Erythroblast (primary cell): ENCODE measurements at regions not wholly inside any gene's neighbourhood (a gene's known extent, or its start where the extent isn't known, plus 50 kb on each side); places are given as distances from the start of the nearest gene placed in this dataset.

Source experiments
- GATA1 ChIP-seq: IDR thresholded peaks from 2 replicates; pipeline ENCODE4 v1.6.1; 2011; ENCODE audit warnings: low read depth, mild to moderate bottlenecking, control low read depth, low read length, moderate library complexity
- POLR2A ChIP-seq: IDR thresholded peaks from 2 replicates; pipeline ENCODE4 v1.6.1; 2011; ENCODE audit warnings: mild to moderate bottlenecking, low read length

DNA sequence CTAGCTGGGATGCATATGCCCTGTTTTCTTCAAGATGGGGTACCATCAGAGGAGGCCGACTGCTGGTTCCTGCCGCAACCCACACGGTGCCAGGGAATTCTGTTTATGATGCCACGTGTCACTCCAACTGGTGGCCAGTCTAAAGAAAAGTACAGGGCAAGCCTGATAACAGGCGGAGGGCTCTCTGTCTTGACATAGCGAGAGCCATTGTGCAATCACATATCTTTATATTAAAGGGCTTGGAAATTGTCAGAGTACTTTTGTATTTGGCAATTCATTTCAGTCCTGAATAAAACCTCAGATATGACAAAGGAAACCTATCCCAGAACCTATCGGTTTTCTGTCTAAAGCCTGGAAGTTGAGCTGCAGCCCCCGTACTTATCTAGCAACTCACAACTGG lies 768.4 kb downstream of the TDRD15 start:
- TF ChIP-seq POLR2A (no peak), GATA1 (no peak)
